GM18508 (cell line): ENCODE measurements at regions not wholly inside any gene's neighbourhood (a gene's known extent, or its start where the extent isn't known, plus 50 kb on each side); places are given as distances from the start of the nearest gene placed in this dataset.

Experiments used
- ATAC-seq: cut with Tn5 transposase; IDR thresholded peaks from one replicate; pipeline ENCODE4 v1.9.1; 2021; ENCODE audit warnings: moderate number of reproducible peaks; ENCODE audit not compliant: insufficient read depth, unreplicated experiment

DNA sequence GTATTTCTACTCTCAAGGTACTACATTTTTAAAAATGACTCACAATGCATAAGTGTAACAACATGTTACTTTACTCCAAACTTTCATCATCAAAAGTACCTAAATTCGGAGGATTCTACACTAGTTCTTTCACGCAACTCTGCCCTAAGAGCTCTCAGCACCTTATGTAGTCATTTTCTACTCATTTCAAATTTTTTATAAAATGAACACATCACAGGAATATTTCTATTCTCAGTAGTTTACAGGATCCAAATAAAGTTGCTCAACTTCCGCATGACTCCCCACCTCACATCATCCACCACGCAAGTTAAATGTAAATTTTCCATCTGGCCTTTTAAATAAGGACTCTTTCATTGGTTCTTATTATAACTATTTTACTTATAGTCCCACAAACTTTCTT is 344.9 kb upstream of the MANEA start:
- no peak for ATAC-seq

DNA sequence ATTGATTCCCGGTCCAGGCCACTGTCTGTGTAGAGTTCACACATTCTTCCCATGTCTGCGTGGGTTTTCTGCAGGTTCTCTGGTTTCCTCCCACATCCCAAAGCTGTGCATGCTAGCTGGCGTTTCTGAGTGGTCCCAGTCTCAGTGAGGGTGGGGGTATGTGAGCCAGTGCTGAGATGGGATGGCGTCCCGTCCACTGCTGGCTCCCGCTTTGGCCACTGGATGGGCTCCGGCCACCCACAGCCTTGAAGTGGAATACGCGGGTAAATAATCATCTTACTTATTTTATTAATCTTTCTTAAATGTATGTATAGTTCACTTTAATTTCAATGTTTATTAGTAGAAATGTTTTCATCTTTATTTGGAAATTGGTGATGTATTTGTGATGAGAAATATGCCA is 343.5 kb upstream of the MANEA start:
- no peak for ATAC-seq

DNA sequence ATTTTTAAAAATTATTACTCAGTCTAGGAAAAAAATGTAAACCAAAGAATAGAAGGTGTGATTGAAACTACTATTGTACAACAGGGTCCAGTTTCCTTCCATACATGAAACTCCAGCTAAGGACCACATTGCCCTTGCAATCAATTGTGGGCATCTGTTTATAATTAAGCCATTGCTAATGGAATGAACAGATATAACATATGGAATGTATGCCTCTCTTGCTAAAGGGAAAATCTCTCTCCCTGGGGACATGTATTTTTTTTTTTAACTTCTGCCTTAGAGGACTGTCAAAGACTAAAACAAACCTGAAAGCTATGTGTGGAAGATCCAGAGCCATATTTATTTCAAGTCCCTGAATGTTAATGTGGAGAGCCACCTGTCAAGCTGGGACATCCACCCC is 336.8 kb upstream of the MANEA start:
- ATAC-seq, result no peak

DNA sequence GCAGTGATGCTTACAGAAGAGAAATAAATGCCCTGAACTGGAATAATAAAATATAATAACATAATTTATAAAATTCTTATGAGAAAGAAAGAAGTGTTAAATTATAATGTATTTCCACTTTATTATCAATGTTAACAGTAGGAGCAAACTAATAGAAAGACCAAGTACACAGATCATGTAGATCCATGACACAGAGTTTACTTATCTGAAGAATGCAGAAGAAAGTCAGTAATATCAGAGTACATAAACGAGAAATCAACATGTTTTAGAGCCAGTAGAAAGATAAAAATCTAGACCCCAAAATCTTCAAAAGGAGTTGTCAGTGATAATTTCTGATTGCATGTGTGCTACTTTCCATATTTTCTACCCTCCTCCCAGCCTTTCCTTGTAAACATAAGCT is 334.8 kb upstream of the MANEA start:
- ATAC-seq, result no peak

DNA sequence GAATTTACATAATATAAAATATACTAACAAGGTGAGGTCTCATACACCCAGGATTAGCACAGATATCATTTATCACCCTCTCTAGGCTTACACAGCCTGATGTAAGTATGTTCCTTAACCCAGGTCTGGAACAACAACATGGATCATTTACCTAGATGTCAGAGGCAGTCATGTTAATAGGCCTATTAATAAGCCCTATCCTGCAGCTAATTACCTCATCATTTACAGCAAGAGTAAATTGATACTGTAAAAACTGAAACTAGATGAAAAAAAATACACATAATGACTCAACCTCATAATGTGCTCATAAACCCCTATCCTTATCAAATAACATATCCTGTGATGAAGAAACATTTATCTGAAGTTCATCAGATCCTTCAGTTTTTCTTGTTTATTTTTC is 334.3 kb upstream of the MANEA start:
- no peak for ATAC-seq

DNA sequence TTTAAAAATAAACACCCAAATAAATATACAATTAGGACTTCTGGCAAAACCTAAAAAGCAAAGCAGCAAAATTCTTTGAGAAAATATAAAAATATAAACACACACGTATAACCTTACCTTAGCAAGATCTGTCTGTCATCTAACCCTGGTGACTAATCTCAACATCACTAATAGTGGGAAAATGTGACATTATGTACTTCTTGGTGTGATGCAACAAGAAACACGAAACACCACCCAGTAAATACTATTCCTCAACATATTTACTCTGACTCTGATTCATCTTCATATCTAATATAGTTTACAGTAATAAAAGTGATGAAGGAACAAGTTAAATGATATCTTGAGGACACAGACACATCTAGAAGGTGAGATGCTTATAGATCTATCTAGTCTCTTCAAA is 332.6 kb upstream of the MANEA start:
- no peak for ATAC-seq

DNA sequence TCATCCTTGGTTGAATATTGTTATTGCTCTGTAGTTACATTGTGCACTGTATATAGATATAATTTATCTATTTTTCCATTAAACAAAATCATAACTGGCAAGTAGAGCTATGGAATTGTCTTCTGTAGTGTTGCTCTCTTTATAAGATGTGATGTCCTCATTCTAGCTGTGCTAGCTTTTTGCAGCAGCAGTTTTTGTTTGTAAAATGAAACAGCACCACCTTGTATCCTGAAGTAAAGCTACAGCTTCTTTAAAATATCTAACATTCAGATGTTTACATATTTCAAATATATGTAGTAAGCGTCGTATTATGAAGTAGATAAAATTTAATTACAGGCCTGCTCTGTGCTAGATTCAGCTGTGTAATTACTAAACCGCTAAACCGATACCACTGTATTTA is 328.8 kb upstream of the MANEA start:
- no peak for ATAC-seq

- ATAC-seq, result no peak
Observed at GRCh38 chr6:95249175-95249574, 328.2 kb upstream of the MANEA start.

- ATAC-seq, result no peak
Observed at GRCh38 chr6:95249661-95250060, 327.7 kb upstream of the MANEA start.

DNA sequence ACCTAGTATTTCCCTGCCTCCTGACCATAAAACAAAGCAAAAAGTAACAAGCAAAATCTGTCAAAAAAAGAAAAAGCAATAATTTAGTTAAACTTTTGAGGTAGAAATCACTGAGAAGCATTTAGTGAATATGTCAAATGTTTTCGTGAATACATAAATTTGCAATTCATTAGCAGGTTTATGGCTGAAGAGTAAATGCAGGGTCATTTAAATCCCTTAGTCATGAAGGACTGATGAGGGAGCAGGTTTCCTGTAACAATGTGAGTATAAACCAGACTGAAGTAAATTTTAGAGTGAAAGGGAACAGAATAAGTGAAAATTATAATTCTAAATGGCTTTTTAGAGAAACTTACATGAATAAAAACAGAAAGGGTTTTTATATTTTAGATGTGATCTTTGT is 313.5 kb upstream of the MANEA start:
- ATAC-seq, result no peak

DNA sequence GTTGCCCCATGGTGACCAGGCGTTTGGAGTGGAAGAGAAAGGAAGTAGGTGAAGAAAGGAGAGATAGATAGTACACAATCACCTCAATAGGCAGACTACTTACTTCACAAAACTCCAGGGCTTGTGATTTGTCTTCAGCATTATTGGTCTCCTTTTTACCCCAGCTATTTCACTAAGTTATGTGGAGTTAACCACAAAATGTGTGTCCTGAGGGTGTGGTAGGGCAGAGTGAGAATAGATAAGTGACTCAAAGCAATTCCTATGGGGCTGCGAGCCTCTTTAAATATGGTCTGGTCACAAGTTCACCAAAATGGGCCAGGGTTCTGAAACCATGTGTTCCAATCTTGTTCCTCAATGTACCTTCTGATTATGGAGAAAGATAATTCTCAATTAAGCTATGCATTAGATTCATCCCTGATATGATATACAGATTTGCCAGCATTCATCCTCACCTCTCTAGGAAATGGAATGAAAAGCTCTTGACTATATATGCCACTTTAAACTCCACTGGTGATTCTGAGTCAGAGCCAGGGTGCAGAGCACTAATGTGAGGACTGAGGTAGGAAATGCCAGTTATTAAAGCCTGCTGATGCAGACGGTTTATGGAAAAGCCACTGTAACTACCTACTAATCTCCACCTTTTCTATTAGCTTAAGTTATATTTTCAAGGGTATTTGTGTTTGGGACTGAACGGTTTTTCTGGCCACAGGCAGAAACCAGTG is 310.6 kb upstream of the MANEA start:
- ATAC-seq, result no peak

GRCh38 chr6:95274686-95275235 is 302.6 kb upstream of the MANEA start:
- ATAC-seq, result no peak

- ATAC-seq, result no peak
Observed at GRCh38 chr6:95279616-95280015, 297.7 kb upstream of the MANEA start.

GRCh38 chr6:95280686-95281273 is 296.6 kb upstream of the MANEA start:
- no peak for ATAC-seq

- ATAC-seq, result no peak
Observed at GRCh38 chr6:95285881-95286280, 291.5 kb upstream of the MANEA start.

DNA sequence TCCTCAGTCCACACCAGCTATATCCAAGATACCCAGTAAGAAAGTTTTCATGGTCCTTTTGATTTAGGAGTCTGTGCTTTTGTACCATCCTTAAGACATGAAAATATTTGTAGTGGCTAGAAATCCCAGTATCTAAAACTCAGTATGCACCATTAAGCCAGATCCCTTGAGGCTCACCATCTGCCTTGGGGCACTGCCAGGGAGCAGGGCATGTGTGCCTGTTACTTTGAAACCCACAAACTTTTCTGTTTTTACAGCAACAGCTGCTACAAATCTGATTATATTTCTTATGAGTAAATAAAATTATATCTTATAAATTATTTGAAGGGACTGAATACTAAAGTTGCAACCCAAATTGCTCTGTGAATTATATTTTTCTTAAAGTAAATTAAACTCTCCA is 290.5 kb upstream of the MANEA start:
- no peak for ATAC-seq

GRCh38 chr6:95288251-95288650 is 289.1 kb upstream of the MANEA start:
- no peak for ATAC-seq

- ATAC-seq, result no peak
Observed at GRCh38 chr6:95292011-95292410, 285.3 kb upstream of the MANEA start.

GRCh38 chr6:95293257-95293656 is 284.1 kb upstream of the MANEA start:
- ATAC-seq, result no peak

DNA sequence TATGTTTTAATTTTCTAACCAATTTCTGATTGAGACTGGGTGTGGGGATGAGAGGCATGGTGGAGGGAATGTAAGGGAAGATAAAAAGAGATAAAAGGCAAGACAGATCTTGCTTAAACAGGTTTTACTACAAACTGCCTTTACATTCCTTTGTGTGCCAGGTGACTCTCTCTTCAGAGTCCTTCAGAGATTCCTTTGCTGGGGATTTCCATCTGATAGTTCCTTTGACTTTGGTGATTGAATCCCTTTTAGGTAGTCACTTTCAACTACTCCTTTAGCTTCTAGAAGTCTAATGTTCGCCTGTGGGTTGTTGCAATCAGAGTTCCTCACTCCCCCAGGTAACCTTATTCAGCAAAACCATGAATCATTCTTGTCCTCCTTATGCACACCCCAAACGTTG is 283.3 kb upstream of the MANEA start:
- no peak for ATAC-seq

DNA sequence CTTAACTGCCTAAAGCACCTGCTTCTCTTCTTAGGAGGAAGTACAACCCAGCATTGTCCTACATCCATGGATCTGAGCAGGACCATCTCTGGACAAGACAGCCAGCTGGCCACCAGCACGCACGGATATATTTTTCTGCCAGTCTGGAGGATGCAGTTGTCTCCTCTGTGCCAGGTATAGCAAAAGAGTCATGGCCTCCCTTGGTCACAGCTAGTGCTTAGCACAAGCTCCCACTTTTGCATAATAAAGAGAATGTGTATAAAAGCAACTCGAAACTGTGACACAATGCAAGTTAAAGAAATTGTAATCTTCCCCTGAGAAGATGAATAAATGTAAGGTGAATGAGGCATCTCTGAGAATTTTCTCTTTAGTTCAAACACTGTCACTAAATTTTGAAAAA is 267.8 kb upstream of the MANEA start:
- ATAC-seq, result no peak

GRCh38 chr6:95318137-95318536 is 259.2 kb upstream of the MANEA start:
- no peak for ATAC-seq
